HEK293 (cell line): ENCODE measurements at regions not wholly inside any gene's neighbourhood (a gene's known extent, or its start where the extent isn't known, plus 50 kb on each side); places are given as distances from the start of the nearest gene placed in this dataset.

ENCODE experiments used
- CTCF ChIA-PET: fragments of 350-600 bp; formaldehyde crosslinking; extraction: SDS; loops from one replicate; lab custom pipeline; 2021; ENCODE audit warnings: antibody characterized with exemption; lab: Yijun Ruan, JAX
- POLR2A ChIA-PET: fragments of 300-600 bp; formaldehyde crosslinking; extraction: SDS; loops from one replicate; lab custom pipeline; 2020; ENCODE audit warnings: antibody characterized with exemption, inconsistent platforms; lab: Yijun Ruan, JAX
- H3K27ac ChIP-seq: fragments of 200-500 bp; sonication (Bioruptor generic); 2 replicates; pipeline ENCODE4 v1.5.1; 2014; ENCODE audit warnings: low read depth, low read length, control low read depth, inconsistent platforms; ENCODE audit errors: extremely low read depth
- H3K36me3 ChIP-seq, 2 experiments: fragments of 200-500 bp in 1 of 2; sonication (Bioruptor generic) in 1 of 2; 1 replicate in 1 of 2; 2 replicates in 1 of 2; pipeline ENCODE4 v1.5.1; 2014 to 2017; ENCODE audit warnings: inconsistent platforms in 2 of 2, low read length in 2 of 2; ENCODE audit not compliant: control insufficient read depth in 2 of 2, insufficient read depth in 1 of 2
- H3K4me1 ChIP-seq: fragments of 200-500 bp; sonication (Bioruptor generic); 2 replicates; pipeline ENCODE4 v1.5.1; 2014; ENCODE audit warnings: mild to moderate bottlenecking, low read length, inconsistent platforms; ENCODE audit not compliant: control insufficient read depth, insufficient read depth
- H3K4me3 ChIP-seq: 2 replicates; pipeline ENCODE4 v1.5.1; 2011; ENCODE audit warnings: low read depth, mild to moderate bottlenecking, control low read depth, low read length, moderate library complexity
- H3K9me3 ChIP-seq: fragments of 200-500 bp; sonication (Bioruptor generic); 2 replicates; pipeline ENCODE4 v1.5.1; 2014; ENCODE audit warnings: low read depth, low read length, inconsistent platforms; ENCODE audit not compliant: control insufficient read depth, insufficient read depth
- BCL11A ChIP-seq: fragments of 450-650 bp; formaldehyde crosslinking; IDR thresholded peaks from 2 replicates; pipeline ENCODE4 v1.5.1; 2016; ENCODE audit warnings: low read depth, missing biosample characterization, missing genetic modification characterization
- PRDM4 ChIP-seq: fragments of 450-650 bp; formaldehyde crosslinking; IDR thresholded peaks from 2 replicates; pipeline ENCODE4 v1.5.1; 2017; ENCODE audit warnings: missing biosample characterization, missing genetic modification characterization
- SCRT1 ChIP-seq: fragments of 450-650 bp; formaldehyde crosslinking; IDR thresholded peaks from 2 replicates; pipeline ENCODE4 v1.5.1; 2016; ENCODE audit warnings: missing biosample characterization, missing genetic modification characterization, borderline replicate concordance
- SETDB1 ChIP-seq: IDR thresholded peaks from one replicate; pipeline ENCODE4 v1.6.1; 2017; ENCODE audit warnings: mild to moderate bottlenecking, low read length, moderate library complexity, mixed read lengths; ENCODE audit not compliant: insufficient read length
- ZBTB1 ChIP-seq: fragments of 450-650 bp; formaldehyde crosslinking; IDR thresholded peaks from 2 replicates; pipeline ENCODE4 v1.5.1; 2016; ENCODE audit warnings: missing biosample characterization, missing genetic modification characterization
- ZBTB17 ChIP-seq: fragments of 450-650 bp; formaldehyde crosslinking; IDR thresholded peaks from 2 replicates; pipeline ENCODE4 v1.5.1; 2016; ENCODE audit warnings: missing biosample characterization, missing genetic modification characterization
- ZBTB49 ChIP-seq: fragments of 450-650 bp; formaldehyde crosslinking; IDR thresholded peaks from 2 replicates; pipeline ENCODE4 v1.5.1; 2016; ENCODE audit warnings: missing biosample characterization, missing genetic modification characterization, low read depth
- ZFHX2 ChIP-seq: fragments of 450-650 bp; formaldehyde crosslinking; conservative IDR thresholded peaks from 2 replicates; pipeline ENCODE4 v1.5.1; 2016; ENCODE audit warnings: missing biosample characterization, missing genetic modification characterization
- ZFP41 ChIP-seq: fragments of 450-650 bp; formaldehyde crosslinking; IDR thresholded peaks from 2 replicates; pipeline ENCODE4 v1.5.1; 2016; ENCODE audit warnings: missing biosample characterization, missing genetic modification characterization, borderline replicate concordance
- ZNF146 ChIP-seq: fragments of 450-650 bp; formaldehyde crosslinking; IDR thresholded peaks from 2 replicates; pipeline ENCODE4 v1.5.1; 2016; ENCODE audit warnings: missing biosample characterization, missing genetic modification characterization
- ZNF341 ChIP-seq: fragments of 450-650 bp; formaldehyde crosslinking; IDR thresholded peaks from 2 replicates; pipeline ENCODE4; 2016; ENCODE audit warnings: low read depth, missing biosample characterization, missing genetic modification characterization
- ZNF510 ChIP-seq: fragments of 450-650 bp; formaldehyde crosslinking; IDR thresholded peaks from 2 replicates; pipeline ENCODE4 v1.5.1; 2018; ENCODE audit warnings: mild to moderate bottlenecking, missing genetic modification characterization, missing biosample characterization; ENCODE audit not compliant: insufficient replicate concordance
- ZNF514 ChIP-seq: fragments of 450-650 bp; formaldehyde crosslinking; IDR thresholded peaks from 2 replicates; pipeline ENCODE4 v1.5.1; 2016; ENCODE audit warnings: missing biosample characterization, missing genetic modification characterization
- ZNF521 ChIP-seq: fragments of 450-650 bp; formaldehyde crosslinking; IDR thresholded peaks from 2 replicates; pipeline ENCODE4 v1.5.1; 2017; ENCODE audit warnings: missing biosample characterization, mild to moderate bottlenecking, missing genetic modification characterization
- ZNF701 ChIP-seq: fragments of 450-650 bp; formaldehyde crosslinking; IDR thresholded peaks from 2 replicates; pipeline ENCODE4 v1.5.1; 2016; ENCODE audit warnings: missing biosample characterization, missing genetic modification characterization
- TF ChIP-seq, protein P1 (sequence below): fragments of 450-650 bp; formaldehyde crosslinking; IDR thresholded peaks from 2 replicates; pipeline ENCODE4 v1.5.0; 2017; ENCODE audit warnings: missing biosample characterization, missing genetic modification characterization, borderline replicate concordance

DNA sequence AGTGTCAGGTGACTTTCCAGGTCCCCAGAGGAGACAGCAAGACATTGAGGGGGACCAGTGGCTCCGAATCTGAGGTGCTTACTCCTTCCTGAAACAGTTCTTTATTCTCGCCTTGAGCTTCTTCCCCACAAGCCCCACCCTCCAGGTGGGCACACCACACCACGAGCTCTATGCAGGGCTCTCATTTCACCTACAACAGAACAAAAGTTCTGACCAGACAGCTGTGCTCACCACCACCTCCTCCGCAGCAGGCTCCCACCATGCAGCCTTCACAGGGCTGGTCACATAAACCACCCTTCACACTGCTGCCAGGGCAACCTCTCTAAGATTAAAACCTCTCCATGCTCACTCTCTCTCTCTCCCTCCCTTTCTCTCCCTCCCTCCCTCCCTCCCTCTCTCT, 384.5 kb upstream of the ARID1B start:
- no peaks in the 10 kb centered on the region for H3K4me1 ChIP-seq
- TF ChIP-seq BCL11A (tag by site-specific recombination) (no peak), SETDB1 (no peak), ZNF514 (tag by site-specific recombination) (no peak), ZBTB17 (tag by site-specific recombination) (no peak), ZNF341 (tag by site-specific recombination) (no peak)
- TF ChIP-seq, protein P1, sequence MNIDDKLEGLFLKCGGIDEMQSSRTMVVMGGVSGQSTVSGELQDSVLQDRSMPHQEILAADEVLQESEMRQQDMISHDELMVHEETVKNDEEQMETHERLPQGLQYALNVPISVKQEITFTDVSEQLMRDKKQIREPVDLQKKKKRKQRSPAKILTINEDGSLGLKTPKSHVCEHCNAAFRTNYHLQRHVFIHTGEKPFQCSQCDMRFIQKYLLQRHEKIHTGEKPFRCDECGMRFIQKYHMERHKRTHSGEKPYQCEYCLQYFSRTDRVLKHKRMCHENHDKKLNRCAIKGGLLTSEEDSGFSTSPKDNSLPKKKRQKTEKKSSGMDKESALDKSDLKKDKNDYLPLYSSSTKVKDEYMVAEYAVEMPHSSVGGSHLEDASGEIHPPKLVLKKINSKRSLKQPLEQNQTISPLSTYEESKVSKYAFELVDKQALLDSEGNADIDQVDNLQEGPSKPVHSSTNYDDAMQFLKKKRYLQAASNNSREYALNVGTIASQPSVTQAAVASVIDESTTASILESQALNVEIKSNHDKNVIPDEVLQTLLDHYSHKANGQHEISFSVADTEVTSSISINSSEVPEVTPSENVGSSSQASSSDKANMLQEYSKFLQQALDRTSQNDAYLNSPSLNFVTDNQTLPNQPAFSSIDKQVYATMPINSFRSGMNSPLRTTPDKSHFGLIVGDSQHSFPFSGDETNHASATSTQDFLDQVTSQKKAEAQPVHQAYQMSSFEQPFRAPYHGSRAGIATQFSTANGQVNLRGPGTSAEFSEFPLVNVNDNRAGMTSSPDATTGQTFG (tag by site-specific recombination) = no peak
- H3K27ac ChIP-seq = no peak overlapping the region
- no peak overlapping the region for H3K4me3 ChIP-seq
- POLR2A ChIA-PET = no interaction called here
- H3K36me3 ChIP-seq = no peaks in the 10 kb centered on the region
- no peaks in the 10 kb centered on the region for H3K9me3 ChIP-seq
- CTCF ChIA-PET = interaction anchor here (0.6 kb wide), 2 partner anchors 22 to 545 kb away, joined by 3 read pairs; no protein-coding TSS in a partner anchor

DNA sequence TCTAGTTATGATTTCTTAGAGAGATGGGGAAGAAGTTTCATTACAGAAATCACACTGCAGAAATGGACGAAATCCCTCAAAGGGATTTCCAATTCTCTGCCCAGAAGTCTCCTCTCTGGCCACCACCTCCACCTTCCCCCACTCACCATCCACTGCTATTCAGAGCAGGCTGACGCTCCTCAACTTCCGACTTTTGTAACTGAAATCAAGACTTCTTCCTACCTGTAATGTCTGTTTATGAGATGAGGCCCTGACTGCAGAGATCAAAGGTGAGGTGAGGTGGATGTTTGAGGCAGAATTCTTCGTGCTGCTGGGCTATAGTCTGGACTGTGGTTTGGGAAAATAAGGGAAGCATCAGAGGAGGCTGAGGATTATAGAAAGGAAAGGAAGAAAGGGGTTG, 385.2 kb upstream of the ARID1B start:
- CTCF ChIA-PET = interaction anchor here (0.6 kb wide), 1 partner anchor 545 kb away, joined by 3 read pairs; no protein-coding TSS in a partner anchor
- no peaks in the 10 kb centered on the region for H3K4me1 ChIP-seq
- no peak overlapping the region for H3K27ac ChIP-seq
- H3K9me3 ChIP-seq = no peaks in the 10 kb centered on the region
- POLR2A ChIA-PET = no interaction called here
- no peaks in the 10 kb centered on the region for H3K36me3 ChIP-seq
- TF ChIP-seq ZNF701 (tag by site-specific recombination) (no peak), ZNF146 (tag by site-specific recombination) (no peak), ZBTB49 (no peak), ZNF510 (tag by site-specific recombination) (no peak), ZFP41 (no peak), SCRT1 (tag by site-specific recombination) (no peak), PRDM4 (no peak), ZNF521 (tag by site-specific recombination) (no peak), ZBTB1 (tag by site-specific recombination) (no peak), ZFHX2 (tag by site-specific recombination) (no peak)
- no peak overlapping the region for H3K4me3 ChIP-seq
